ENCODE measurements at regions not wholly inside any gene's neighbourhood (a gene's known extent, or its start where the extent isn't known, plus 50 kb on each side); places are given as distances from the start of the nearest gene placed in this dataset.

DNA sequence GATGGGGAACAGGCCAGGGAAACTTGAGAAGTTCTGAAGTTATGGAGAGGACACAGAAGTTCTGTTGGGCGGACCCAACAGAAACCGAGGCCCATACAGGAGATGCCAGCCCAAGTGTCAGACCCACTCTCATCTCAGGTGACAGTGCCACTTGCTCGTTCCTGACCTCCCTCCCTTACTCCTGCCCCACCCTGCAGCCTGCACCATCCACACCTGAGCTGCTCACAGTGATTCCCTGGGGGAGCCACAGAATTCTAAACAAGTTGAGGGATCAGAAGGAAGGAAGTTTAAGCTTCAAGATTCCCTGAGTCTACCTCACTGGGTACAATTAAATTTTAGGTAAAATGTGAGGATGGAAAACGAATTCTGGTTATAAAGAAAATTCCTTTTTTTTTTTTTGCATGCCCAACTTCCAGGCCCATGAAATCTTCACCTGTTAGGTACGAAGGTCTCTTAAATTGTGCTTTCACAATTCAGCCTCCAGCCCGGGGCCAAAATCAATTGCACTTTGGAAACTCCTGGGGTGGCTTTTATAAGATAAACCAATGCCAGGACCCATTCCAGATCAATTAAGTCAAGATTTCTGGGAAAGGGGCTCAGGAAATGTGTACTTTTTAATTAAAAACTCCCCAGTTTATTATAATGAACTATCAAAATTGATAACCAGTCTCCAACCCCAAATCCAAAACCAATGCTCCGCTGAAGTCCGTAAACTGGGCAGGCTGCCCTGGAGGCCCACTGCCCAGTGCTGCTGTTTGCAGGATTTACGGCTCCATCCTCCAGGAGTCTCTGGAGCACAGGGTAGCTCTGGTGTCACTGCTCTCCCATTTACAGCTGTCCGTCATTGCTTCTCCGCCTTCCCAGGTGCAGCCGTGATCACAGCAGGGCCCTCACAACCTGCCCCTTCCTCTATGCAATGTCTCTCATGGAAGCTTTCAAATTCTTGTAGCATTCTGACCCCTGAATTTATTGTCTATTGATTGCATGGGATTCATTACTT lies 643.5 kb downstream of the UQCRFS1 start:
- no peak overlapping the region for H3K27ac Mint-ChIP-seq
- intact Hi-C loops (cut with micrococcal nuclease) = no loop called here

GRCh38 chr19:28567834-28568233 lies 645.1 kb downstream of the UQCRFS1 start:
- no peak overlapping the region for H3K4me3 Mint-ChIP-seq
- POLR2A ChIA-PET = no interaction called here
- ATAC-seq (no peak), DNase-seq (no peak)
- H3K27ac Mint-ChIP-seq = no peak overlapping the region
- no peaks in the 10 kb centered on the region for H3K27me3 Mint-ChIP-seq
- no peaks in the 10 kb centered on the region for H3K9me3 Mint-ChIP-seq
- no peaks in the 10 kb centered on the region for H3K4me1 Mint-ChIP-seq (ENCODE audit: low read depth)
- TF ChIP-seq CTCF (IDR thresholded peaks at IDR 0.05) = no peak
- no peaks in the 10 kb centered on the region for H3K36me3 Mint-ChIP-seq (ENCODE audit: low read depth)
- CTCF ChIA-PET = no interaction called here
- intact Hi-C loops (cut with micrococcal nuclease) = no loop called here

More for the DNA sequence above, 643.5 kb downstream of the UQCRFS1 start:
- Mint-ChIP-seq H3K9me3 (no peaks in the 10 kb centered on the region), H3K27me3 (no peaks in the 10 kb centered on the region), H3K36me3 (ENCODE audit: low read depth) (no peaks in the 10 kb centered on the region), H3K4me1 (ENCODE audit: low read depth) (no peaks in the 10 kb centered on the region), H3K4me3 (no peak overlapping the region)
- no peak for TF ChIP-seq CTCF (IDR thresholded peaks at IDR 0.05)
- ATAC-seq = no peak
- POLR2A ChIA-PET = no interaction called here
- CTCF ChIA-PET = no interaction called here
- DNase-seq = no peak

- Mint-ChIP-seq H3K27ac (no peak overlapping the region), H3K4me3 (no peak overlapping the region), H3K9me3 (no peaks in the 10 kb centered on the region), H3K4me1 (ENCODE audit: low read depth) (no peaks in the 10 kb centered on the region), H3K36me3 (ENCODE audit: low read depth) (no peaks in the 10 kb centered on the region), H3K27me3 (peaks cover 1% of the 10 kb centered on the region)
- TF ChIP-seq CTCF (IDR thresholded peaks at IDR 0.05) = no peak
- CTCF ChIA-PET = no interaction called here
- POLR2A ChIA-PET = no interaction called here
- DNase-seq (no peak), ATAC-seq (no peak)
- intact Hi-C loops (cut with micrococcal nuclease) = no loop called here
These were observed 648.7 kb downstream of the UQCRFS1 start for GRCh38 chr19:28563964-28564921.

- Mint-ChIP-seq H3K27me3 (peaks cover 1% of the 10 kb centered on the region), H3K36me3 (ENCODE audit: low read depth) (no peaks in the 10 kb centered on the region), H3K9me3 (no peaks in the 10 kb centered on the region), H3K4me3 (no peak overlapping the region), H3K4me1 (ENCODE audit: low read depth) (no peaks in the 10 kb centered on the region), H3K27ac (no peak overlapping the region)
- ATAC-seq = no peak
- no peak for TF ChIP-seq CTCF (IDR thresholded peaks at IDR 0.05)
- no peak for DNase-seq
- ChIA-PET CTCF (no interaction called here), POLR2A (no interaction called here)
- intact Hi-C loops (cut with micrococcal nuclease) = no loop called here
These were observed 652.2 kb downstream of the UQCRFS1 start for GRCh38 chr19:28560786-28561185.

All from activated CD8-positive, alpha-beta T cell treated with anti-CD3 and anti-CD28 coated beads for 36 hours (primary cell).